H1 (cell line): ENCODE measurements at regions not wholly inside any gene's neighbourhood (a gene's known extent, or its start where the extent isn't known, plus 50 kb on each side); places are given as distances from the start of the nearest gene placed in this dataset.

Experiments used
- CTCF ChIA-PET: fragments of 300-600 bp; sonication (Branson Sonifier 250); formaldehyde crosslinking; loops from one replicate; lab custom pipeline; 2021; ENCODE audit not compliant: partially characterized antibody; lab: Charles Lee
- POLR2A ChIA-PET: fragments of 300-600 bp; sonication (Branson Sonifier 250); formaldehyde crosslinking; loops from one replicate; lab custom pipeline; 2021; ENCODE audit warnings: inconsistent platforms; ENCODE audit not compliant: partially characterized antibody; lab: Charles Lee
- DNase-seq, 2 experiments: peaks; one replicate each; pipeline versions ENCODE4 v3.0.0 to v3.0.0-alpha.2; 2010 to 2022; ENCODE audit warnings: low spot score in 2 of 2, low read depth in 1 of 2, mixed read lengths in 1 of 2
- FAIRE-seq: peaks from 2 replicates; lab custom pipeline; 2011; peaks lifted over from hg19 to GRCh38; lab: Jason Lieb, UNC
- H2AFZ ChIP-seq: 2 replicates; pipeline ENCODE4 v1.8.1; 2012; ENCODE audit warnings: low read length, inconsistent platforms
- H2AK5ac ChIP-seq: 2 replicates; pipeline ENCODE4 v1.6.1; 2013; ENCODE audit warnings: low read depth, low read length
- H2BK120ac ChIP-seq: replicated peaks from 2 replicates; pipeline ENCODE3; 2013; ENCODE audit warnings: low read depth, low read length, inconsistent platforms
- H2BK12ac ChIP-seq: 2 replicates; pipeline ENCODE4 v1.6.1; 2013; ENCODE audit warnings: low read depth, low read length
- H2BK15ac ChIP-seq: 2 replicates; pipeline ENCODE4 v1.6.1; 2013; ENCODE audit warnings: low read length
- H2BK20ac ChIP-seq: 2 replicates; pipeline ENCODE4 v1.6.1; 2013; ENCODE audit warnings: low read length
- H2BK5ac ChIP-seq: 2 replicates; pipeline ENCODE4 v1.6.1; 2013; ENCODE audit warnings: low read depth, low read length
- H3K14ac ChIP-seq: 2 replicates; pipeline ENCODE4 v1.6.1; 2013; ENCODE audit warnings: inconsistent platforms; ENCODE audit not compliant: insufficient read length
- H3K18ac ChIP-seq: 2 replicates; pipeline ENCODE4 v1.6.1; 2013; ENCODE audit warnings: low read length; ENCODE audit errors: extremely low read depth
- H3K23ac ChIP-seq: 2 replicates; pipeline ENCODE4 v1.6.1; 2013; ENCODE audit warnings: inconsistent platforms; ENCODE audit not compliant: insufficient read length
- H3K23me2 ChIP-seq: 2 replicates; pipeline ENCODE4 v1.6.1; 2013; ENCODE audit warnings: low read depth, low read length
- H3K27ac ChIP-seq: 2 replicates; pipeline ENCODE4 v1.6.1; 2011; ENCODE audit warnings: low read depth, low read length, inconsistent platforms
- H3K27me3 ChIP-seq, 4 experiments: replicated peaks in 1 of 4; 1 replicate in 1 of 4; 2 replicates in 3 of 4; pipeline versions ENCODE4 v1.6.1 to v1.8.1; 2011 to 2013; ENCODE audit warnings: low read length in 3 of 4, mild to moderate bottlenecking in 3 of 4, inconsistent platforms in 2 of 4, mixed read lengths in 2 of 4, moderate library complexity in 1 of 4; ENCODE audit not compliant: control insufficient read depth in 3 of 4, insufficient read depth in 3 of 4; ENCODE audit errors: extremely low read depth in 1 of 4
- H3K36me3 ChIP-seq, 4 experiments: 2 replicates each; pipeline versions ENCODE4 v1.6.1 to v1.8.1; 2011 to 2013; ENCODE audit warnings: mild to moderate bottlenecking in 4 of 4, low read length in 3 of 4, moderate library complexity in 2 of 4, control low read depth in 1 of 4, inconsistent platforms in 1 of 4; ENCODE audit not compliant: insufficient read depth in 4 of 4, control insufficient read depth in 2 of 4
- H3K4ac ChIP-seq: replicated peaks from 2 replicates; pipeline ENCODE3; 2013; ENCODE audit warnings: low read length, low read depth, mixed read lengths, inconsistent platforms; ENCODE audit not compliant: insufficient read length
- H3K4me1 ChIP-seq, 4 experiments: replicated peaks in 1 of 4; 1 replicate in 1 of 4; 2 replicates in 3 of 4; pipeline versions ENCODE4 v1.6.1 to v1.8.1; 2011 to 2013; ENCODE audit warnings: low read length in 3 of 4, inconsistent platforms in 2 of 4, mixed read lengths in 1 of 4; ENCODE audit not compliant: insufficient read depth in 4 of 4, control insufficient read depth in 3 of 4
- H3K4me2 ChIP-seq, 2 experiments: 2 replicates each; pipeline versions ENCODE4 v1.6.1 to v1.8.1; 2011 to 2013; ENCODE audit warnings: low read depth in 2 of 2, low read length in 2 of 2, control low read depth in 1 of 2, inconsistent platforms in 1 of 2, mild to moderate bottlenecking in 1 of 2; ENCODE audit not compliant: insufficient read depth in 1 of 2
- H3K4me3 ChIP-seq, 4 experiments: fragments of 200-600, 300-600 bp in 1 of 4; sonication (generic), shearing (Covaris generic), sonication (Bioruptor Twin) in 1 of 4; 2 replicates each; pipeline versions ENCODE4 v1.5.1 to v1.8.1; 2011 to 2016; ENCODE audit warnings: low read length in 4 of 4, low read depth in 3 of 4, control low read depth in 2 of 4, inconsistent platforms in 2 of 4, mild to moderate bottlenecking in 2 of 4, mixed read lengths in 1 of 4, moderate library complexity in 1 of 4; ENCODE audit not compliant: insufficient read depth in 2 of 4; ENCODE audit errors: extremely low read depth in 1 of 4
- H3K56ac ChIP-seq: replicated peaks from 2 replicates; pipeline ENCODE3; 2013; ENCODE audit warnings: low read depth, mild to moderate bottlenecking, mixed read lengths, low read length, inconsistent platforms; ENCODE audit not compliant: insufficient read length
- H3K79me1 ChIP-seq: 2 replicates; pipeline ENCODE4 v1.6.1; 2013; ENCODE audit warnings: low read depth, low read length, control low read depth
- H3K79me2 ChIP-seq, 2 experiments: 2 replicates each; pipeline versions ENCODE4 v1.6.1 to v1.8.1; 2012 to 2013; ENCODE audit warnings: low read length in 2 of 2, mild to moderate bottlenecking in 2 of 2, inconsistent platforms in 1 of 2; ENCODE audit not compliant: insufficient read depth in 2 of 2, control insufficient read depth in 1 of 2
- H3K9ac ChIP-seq, 4 experiments: replicated peaks in 1 of 4; 1 replicate in 1 of 4; 2 replicates in 3 of 4; pipeline versions ENCODE4 v1.6.1 to v1.8.1; 2011 to 2013; ENCODE audit warnings: low read depth in 3 of 4, low read length in 3 of 4, control low read depth in 2 of 4, mild to moderate bottlenecking in 2 of 4, moderate library complexity in 2 of 4, inconsistent platforms in 1 of 4; ENCODE audit errors: extremely low read depth in 1 of 4
- H3K9me3 ChIP-seq, 2 experiments: 2 replicates each; pipeline versions ENCODE4 v1.6.1 to v1.8.1; 2012 to 2013; ENCODE audit warnings: mild to moderate bottlenecking in 2 of 2, moderate library complexity in 2 of 2, control low read depth in 1 of 2, inconsistent platforms in 1 of 2, low read depth in 1 of 2, low read length in 1 of 2, mixed read lengths in 1 of 2; ENCODE audit not compliant: insufficient read depth in 2 of 2
- H4K20me1 ChIP-seq, 2 experiments: replicated peaks in 1 of 2; 2 replicates each; pipeline versions ENCODE3 to v1.8.1; 2011 to 2013; ENCODE audit warnings: inconsistent platforms in 2 of 2, low read length in 2 of 2, mild to moderate bottlenecking in 1 of 2; ENCODE audit not compliant: insufficient read depth in 2 of 2, control insufficient read depth in 1 of 2
- H4K5ac ChIP-seq: 2 replicates; pipeline ENCODE4 v1.6.1; 2013; ENCODE audit warnings: low read length, low read depth, mixed read lengths, inconsistent platforms; ENCODE audit not compliant: insufficient read length
- H4K8ac ChIP-seq: 2 replicates; pipeline ENCODE4 v1.8.0; 2013; ENCODE audit warnings: mild to moderate bottlenecking, moderate library complexity, low read length, inconsistent platforms; ENCODE audit not compliant: insufficient read depth; ENCODE audit errors: extremely low read depth
- H4K91ac ChIP-seq: replicated peaks from 2 replicates; pipeline ENCODE3; 2013; ENCODE audit warnings: low read length, mixed read lengths, inconsistent platforms; ENCODE audit not compliant: insufficient read length
- BRCA1 ChIP-seq: IDR thresholded peaks from 2 replicates; pipeline ENCODE4 v1.6.1; 2012; ENCODE audit warnings: low read depth, low read length, improper control_type of control experiment
- SRF ChIP-seq: IDR thresholded peaks from 2 replicates; pipeline ENCODE4 v1.6.1; 2011; ENCODE audit warnings: mild to moderate bottlenecking, low read depth, low read length, moderate library complexity
- TAF7 ChIP-seq: optimal IDR thresholded peaks from 2 replicates; pipeline ENCODE3; 2011; ENCODE audit warnings: low read depth, mild to moderate bottlenecking, inconsistent platforms, low read length, moderate library complexity, borderline replicate concordance
- TEAD4 ChIP-seq: IDR thresholded peaks from 2 replicates; pipeline ENCODE4 v1.6.1; 2012; ENCODE audit warnings: low read depth, low read length, inconsistent platforms, mixed read lengths
- WGBS, 2 experiments: shearing (Covaris generic) in 1 of 2; methylation state at CpG; one replicate each; pipeline versions ENCODE4 v1.1.6 to v1.1.7; 2013 to 2015; ENCODE audit warnings: low lambda C conversion rate in 2 of 2, mixed read lengths in 2 of 2, inconsistent platforms in 1 of 2, low coverage in 1 of 2, missing lambda C conversion rate in 1 of 2; ENCODE audit not compliant: insufficient replicate concordance in 2 of 2, insufficient coverage in 1 of 2, insufficient read length in 1 of 2; ENCODE audit errors: extremely low coverage in 1 of 2, missing lambda C conversion rate in 1 of 2; 5-methylcytosine and 5-hydroxymethylcytosine counted together

GRCh38 chr5:67528953-67529352 is 332.4 kb upstream of the CD180 start:
- no peak overlapping the region for H3K4me2 ChIP-seq
- no peak overlapping the region for H4K5ac ChIP-seq
- 75% methylated on average over 3 of the region's 3 CpGs; no CpG with 5 or more reads in 1 of the 2 experiments for WGBS, 2 experiments
- H2BK12ac ChIP-seq: no peak overlapping the region
- no peak overlapping the region for H2BK20ac ChIP-seq
- no peak overlapping the region for H3K23ac ChIP-seq
- H2BK120ac ChIP-seq: no peak overlapping the region
- no peaks in the 10 kb centered on the region for H3K79me1 ChIP-seq
- H3K27me3 ChIP-seq: no peaks in the 10 kb centered on the region
- no peak overlapping the region for H2AK5ac ChIP-seq
- no peak overlapping the region for H2BK5ac ChIP-seq
- H3K4me3 ChIP-seq: no peak overlapping the region
- no peak overlapping the region for H3K56ac ChIP-seq
- H3K18ac ChIP-seq: no peak overlapping the region
- no peak for DNase-seq
- no peak overlapping the region for H2AFZ ChIP-seq
- H3K4me1 ChIP-seq: no peaks in the 10 kb centered on the region
- peaks cover 0 to 13% of the 10 kb centered on the region in 2 experiments; a peak in 1 of 4 replicates for H3K9me3 ChIP-seq
- H3K23me2 ChIP-seq: no peaks in the 10 kb centered on the region
- no peak overlapping the region for H4K91ac ChIP-seq
- CTCF ChIA-PET: no interaction called here
- no peak overlapping the region for H3K14ac ChIP-seq
- no peaks in the 10 kb centered on the region for H4K20me1 ChIP-seq
- no peak for FAIRE-seq
- no peak overlapping the region for H4K8ac ChIP-seq
- no peak overlapping the region for H2BK15ac ChIP-seq
- H3K79me2 ChIP-seq: no peaks in the 10 kb centered on the region
- no peak overlapping the region for H3K27ac ChIP-seq
- POLR2A ChIA-PET: no interaction called here
- H3K9ac ChIP-seq: no peak overlapping the region
- H3K4ac ChIP-seq: no peak overlapping the region
- H3K36me3 ChIP-seq: no peaks in the 10 kb centered on the region
- TF ChIP-seq TEAD4: no peak
- TF ChIP-seq BRCA1: no peak
- no peak for TF ChIP-seq SRF
- no peak for TF ChIP-seq TAF7
